PC-9 (cell line): ENCODE measurements at regions not wholly inside any gene's neighbourhood (a gene's known extent, or its start where the extent isn't known, plus 50 kb on each side); places are given as distances from the start of the nearest gene placed in this dataset.

Experiments used
- CTCF ChIP-seq: fragments of 200-600 bp; sonication (generic); conservative IDR thresholded peaks from 2 replicates; pipeline ENCODE4 v1.6.1; 2017; ENCODE audit warnings: mixed run types, antibody characterized with exemption, mild to moderate bottlenecking, moderate library complexity
- EZH2 ChIP-seq: fragments of 200-600 bp; sonication (generic); IDR thresholded peaks from 2 replicates; pipeline ENCODE4 v1.8.0; 2017; ENCODE audit warnings: antibody characterized with exemption, low read depth

- no peak for TF ChIP-seq CTCF
- no peak for TF ChIP-seq EZH2
Measured at GRCh38 chr3:102178817-102179216, 256.0 kb upstream of the ZPLD1 start.
